DOHH2 (cell line): ENCODE measurements at regions not wholly inside any gene's neighbourhood (a gene's known extent, or its start where the extent isn't known, plus 50 kb on each side); places are given as distances from the start of the nearest gene placed in this dataset.
"Not testable (repeated sequence)": the region's sequence is repeated elsewhere in the genome, so short reads cannot be mapped to it uniquely, and the experiment has no call there.

Source experiments
- CTCF ChIP-seq: fragments of 200-600 bp; sonication (generic); IDR thresholded peaks from one replicate; pipeline ENCODE4 v1.5.1; 2014; ENCODE audit warnings: antibody characterized with exemption, mild to moderate bottlenecking, low read depth, low read length; ENCODE audit not compliant: poor library complexity, severe bottlenecking
- EZH2phosphoT487 ChIP-seq: fragments of 200-600 bp; sonication (generic); IDR thresholded peaks from 2 replicates; pipeline ENCODE4 v1.6.1; 2017; ENCODE audit warnings: borderline replicate concordance, mild to moderate bottlenecking, antibody characterized with exemption, low read length, moderate library complexity, mixed read lengths

GRCh38 chr1:233471851-233472250, 142.1 kb upstream of the KCNK1 start:
- TF ChIP-seq CTCF, EZH2phosphoT487: not testable (repeated sequence)
